ENCODE measurements at regions not wholly inside any gene's neighbourhood (a gene's known extent, or its start where the extent isn't known, plus 50 kb on each side); places are given as distances from the start of the nearest gene placed in this dataset.

DNA sequence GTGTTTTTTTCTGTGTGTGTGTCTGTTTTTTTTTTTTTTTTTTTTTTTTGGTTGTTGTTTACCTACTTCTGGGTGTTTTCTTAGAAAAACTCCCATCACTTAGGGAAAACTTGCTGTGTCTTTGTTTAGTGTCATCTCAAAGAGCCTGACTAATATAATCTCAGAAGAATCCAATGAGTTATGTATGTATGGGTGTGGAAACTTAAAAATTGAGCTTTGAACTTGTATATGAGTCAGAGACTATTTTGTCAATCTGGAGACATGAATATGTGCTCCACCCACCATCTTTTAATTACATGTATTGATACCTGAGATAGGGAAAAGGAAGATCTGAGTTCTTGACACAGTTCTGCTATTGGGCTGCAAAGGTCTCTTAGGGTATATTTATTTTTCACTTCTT lies 140.7 kb upstream of the SPRY2 start:
- no peak overlapping the region for H3K4me3 ChIP-seq (ENCODE audit: low read depth, low read length)
- H3K9me3 ChIP-seq (ENCODE audit: control insufficient read depth, insufficient read depth, low read depth, low read length), result no peaks in the 10 kb centered on the region
- CTCF ChIA-PET, result no interaction called here
- POLR2A ChIA-PET, result no interaction called here
- no peak overlapping the region for H3K27ac ChIP-seq (ENCODE audit: extremely low read depth, low read depth, low read length)
- H3K4me1 ChIP-seq (ENCODE audit: control insufficient read depth, insufficient read depth, low read length), result no peaks in the 10 kb centered on the region
- H3K36me3 ChIP-seq (ENCODE audit: control insufficient read depth in 2 of 2, insufficient read depth in 1 of 2, low read length in 2 of 2), result no peaks in the 10 kb centered on the region
- TF ChIP-seq ZNF624 (tag by site-specific recombination; IDR thresholded peaks at IDR 0.05) (no peak), ZSCAN18 (tag by site-specific recombination; IDR thresholded peaks at IDR 0.05) (no peak), PATZ1 (tag by site-specific recombination; IDR thresholded peaks at IDR 0.05) (no peak), ZNF10 (tag by site-specific recombination; IDR thresholded peaks at IDR 0.05) (no peak), ZNF280C (tag by site-specific recombination; IDR thresholded peaks at IDR 0.05) (no peak), KLF16 (tag by site-specific recombination; IDR thresholded peaks at IDR 0.05) (no peak), ZNF677 (tag by site-specific recombination; IDR thresholded peaks at IDR 0.05) (no peak), SP7 (tag by site-specific recombination; IDR thresholded peaks at IDR 0.05) (no peak), ZNF571 (tag by site-specific recombination; IDR thresholded peaks at IDR 0.05) (no peak), KLF10 (tag by site-specific recombination; IDR thresholded peaks at IDR 0.05) (no peak), ZNF473 (tag by site-specific recombination; IDR thresholded peaks at IDR 0.05) (no peak), SETDB1 (IDR thresholded peaks at IDR 0.05; ENCODE audit: insufficient read length, low read length) (no peak), ZNF629 (tag by site-specific recombination; IDR thresholded peaks at IDR 0.05) (no peak), ZBTB6 (tag by site-specific recombination; IDR thresholded peaks at IDR 0.05) (no peak), ZSCAN23 (tag by site-specific recombination; IDR thresholded peaks at IDR 0.05) (no peak)
- TF ChIP-seq, protein P1, sequence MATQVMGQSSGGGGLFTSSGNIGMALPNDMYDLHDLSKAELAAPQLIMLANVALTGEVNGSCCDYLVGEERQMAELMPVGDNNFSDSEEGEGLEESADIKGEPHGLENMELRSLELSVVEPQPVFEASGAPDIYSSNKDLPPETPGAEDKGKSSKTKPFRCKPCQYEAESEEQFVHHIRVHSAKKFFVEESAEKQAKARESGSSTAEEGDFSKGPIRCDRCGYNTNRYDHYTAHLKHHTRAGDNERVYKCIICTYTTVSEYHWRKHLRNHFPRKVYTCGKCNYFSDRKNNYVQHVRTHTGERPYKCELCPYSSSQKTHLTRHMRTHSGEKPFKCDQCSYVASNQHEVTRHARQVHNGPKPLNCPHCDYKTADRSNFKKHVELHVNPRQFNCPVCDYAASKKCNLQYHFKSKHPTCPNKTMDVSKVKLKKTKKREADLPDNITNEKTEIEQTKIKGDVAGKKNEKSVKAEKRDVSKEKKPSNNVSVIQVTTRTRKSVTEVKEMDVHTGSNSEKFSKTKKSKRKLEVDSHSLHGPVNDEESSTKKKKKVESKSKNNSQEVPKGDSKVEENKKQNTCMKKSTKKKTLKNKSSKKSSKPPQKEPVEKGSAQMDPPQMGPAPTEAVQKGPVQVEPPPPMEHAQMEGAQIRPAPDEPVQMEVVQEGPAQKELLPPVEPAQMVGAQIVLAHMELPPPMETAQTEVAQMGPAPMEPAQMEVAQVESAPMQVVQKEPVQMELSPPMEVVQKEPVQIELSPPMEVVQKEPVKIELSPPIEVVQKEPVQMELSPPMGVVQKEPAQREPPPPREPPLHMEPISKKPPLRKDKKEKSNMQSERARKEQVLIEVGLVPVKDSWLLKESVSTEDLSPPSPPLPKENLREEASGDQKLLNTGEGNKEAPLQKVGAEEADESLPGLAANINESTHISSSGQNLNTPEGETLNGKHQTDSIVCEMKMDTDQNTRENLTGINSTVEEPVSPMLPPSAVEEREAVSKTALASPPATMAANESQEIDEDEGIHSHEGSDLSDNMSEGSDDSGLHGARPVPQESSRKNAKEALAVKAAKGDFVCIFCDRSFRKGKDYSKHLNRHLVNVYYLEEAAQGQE (tag by site-specific recombination; IDR thresholded peaks at IDR 0.05), result no peak
- TF ChIP-seq, protein P2, sequence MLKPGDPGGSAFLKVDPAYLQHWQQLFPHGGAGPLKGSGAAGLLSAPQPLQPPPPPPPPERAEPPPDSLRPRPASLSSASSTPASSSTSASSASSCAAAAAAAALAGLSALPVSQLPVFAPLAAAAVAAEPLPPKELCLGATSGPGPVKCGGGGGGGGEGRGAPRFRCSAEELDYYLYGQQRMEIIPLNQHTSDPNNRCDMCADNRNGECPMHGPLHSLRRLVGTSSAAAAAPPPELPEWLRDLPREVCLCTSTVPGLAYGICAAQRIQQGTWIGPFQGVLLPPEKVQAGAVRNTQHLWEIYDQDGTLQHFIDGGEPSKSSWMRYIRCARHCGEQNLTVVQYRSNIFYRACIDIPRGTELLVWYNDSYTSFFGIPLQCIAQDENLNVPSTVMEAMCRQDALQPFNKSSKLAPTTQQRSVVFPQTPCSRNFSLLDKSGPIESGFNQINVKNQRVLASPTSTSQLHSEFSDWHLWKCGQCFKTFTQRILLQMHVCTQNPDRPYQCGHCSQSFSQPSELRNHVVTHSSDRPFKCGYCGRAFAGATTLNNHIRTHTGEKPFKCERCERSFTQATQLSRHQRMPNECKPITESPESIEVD (tag by site-specific recombination; IDR thresholded peaks at IDR 0.05), result no peak
- TF ChIP-seq, protein P3, sequence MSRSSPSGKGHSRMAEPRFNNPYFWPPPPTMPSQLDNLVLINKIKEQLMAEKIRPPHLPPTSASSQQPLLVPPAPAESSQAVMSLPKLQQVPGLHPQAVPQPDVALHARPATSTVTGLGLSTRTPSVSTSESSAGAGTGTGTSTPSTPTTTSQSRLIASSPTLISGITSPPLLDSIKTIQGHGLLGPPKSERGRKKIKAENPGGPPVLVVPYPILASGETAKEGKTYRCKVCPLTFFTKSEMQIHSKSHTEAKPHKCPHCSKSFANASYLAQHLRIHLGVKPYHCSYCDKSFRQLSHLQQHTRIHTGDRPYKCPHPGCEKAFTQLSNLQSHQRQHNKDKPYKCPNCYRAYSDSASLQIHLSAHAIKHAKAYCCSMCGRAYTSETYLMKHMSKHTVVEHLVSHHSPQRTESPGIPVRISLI (tag by site-specific recombination; IDR thresholded peaks at IDR 0.05), result no peak
